ENCODE measurements at regions not wholly inside any gene's neighbourhood (a gene's known extent, or its start where the extent isn't known, plus 50 kb on each side); places are given as distances from the start of the nearest gene placed in this dataset.

- no peak for TF ChIP-seq CTCF (conservative IDR thresholded peaks at IDR 0.05; ENCODE audit: low read depth in 2 of 2)
- TF ChIP-seq POLR2AphosphoS5 (IDR thresholded peaks at IDR 0.05; ENCODE audit: low read depth) = no peak
- no peak for TF ChIP-seq CREB1 (CRISPR knock-in tag; IDR thresholded peaks at IDR 0.05; ENCODE audit: low read depth)
- TF ChIP-seq REST (IDR thresholded peaks at IDR 0.05; ENCODE audit: unreplicated experiment) = no peak
- TF ChIP-seq EZH2phosphoT487 (IDR thresholded peaks at IDR 0.05; ENCODE audit: unreplicated experiment) = no peak
- no peak for TF ChIP-seq EZH2 (IDR thresholded peaks at IDR 0.05; ENCODE audit: low read depth, unreplicated experiment)
- TF ChIP-seq ZNF331 (CRISPR knock-in tag; IDR thresholded peaks at IDR 0.05; ENCODE audit: low read depth) = no peak
- TF ChIP-seq ZNF114 (CRISPR knock-in tag; IDR thresholded peaks at IDR 0.05) = no peak
- TF ChIP-seq ETS1 (IDR thresholded peaks at IDR 0.05) = no peak
- TF ChIP-seq ZNF462 (CRISPR knock-in tag; IDR thresholded peaks at IDR 0.05) = no peak
- no peak for TF ChIP-seq JUNB (IDR thresholded peaks at IDR 0.05; ENCODE audit: unreplicated experiment)
- TF ChIP-seq STAT1 (IDR thresholded peaks at IDR 0.05; ENCODE audit: unreplicated experiment) = no peak
These were observed 1013.8 kb downstream of the PLA2G4A start for GRCh38 chr1:187842406-187843165.

All from GM23338 (cell line).